Stimulated activated CD4-positive, alpha-beta T cell treated with anti-CD3 and anti-CD28 coated beads, Interleukin-15, amount 100 ng/mL, for 48 hours (primary cell): ENCODE measurements at regions not wholly inside any gene's neighbourhood (a gene's known extent, or its start where the extent isn't known, plus 50 kb on each side); places are given as distances from the start of the nearest gene placed in this dataset.
A peak's percentile ranks its signal among the peaks of the same experiment; 100 is the strongest.

Source experiments
- DNase-seq, 2 donors: peaks; one replicate each; pipeline ENCODE4 v3.0.0-alpha.2; 2020; ENCODE audit warnings: low read depth in 2 of 2

GRCh38 chr2:8566155-8566670 lies 115.6 kb upstream of the ID2 start:
- no peak for DNase-seq

- DNase-seq: no peak
These were observed 114.9 kb upstream of the ID2 start for GRCh38 chr2:8566774-8567468.

- no peak for DNase-seq
These were observed 114.2 kb upstream of the ID2 start for GRCh38 chr2:8567469-8568260.

- DNase-seq: no peak
These were observed 113.1 kb upstream of the ID2 start for GRCh38 chr2:8568543-8569302.

- DNase-seq: no peak
These were observed 112.4 kb upstream of the ID2 start for GRCh38 chr2:8569332-8569930.

GRCh38 chr2:8570637-8571036 lies 111.2 kb upstream of the ID2 start:
- no peak for DNase-seq

GRCh38 chr2:8571301-8571791 lies 110.5 kb upstream of the ID2 start:
- no peak for DNase-seq

- DNase-seq: no peak
These were observed 109.9 kb upstream of the ID2 start for GRCh38 chr2:8571792-8572499.

GRCh38 chr2:8572712-8573233 lies 109.1 kb upstream of the ID2 start:
- DNase-seq: no peak

- no peak for DNase-seq
These were observed 108.5 kb upstream of the ID2 start for GRCh38 chr2:8573234-8573941.

- no peak for DNase-seq
These were observed 108.0 kb upstream of the ID2 start for GRCh38 chr2:8573942-8574195.

GRCh38 chr2:8574196-8575037 lies 107.4 kb upstream of the ID2 start:
- DNase-seq: no peak

- no peak for DNase-seq
These were observed 106.6 kb upstream of the ID2 start for GRCh38 chr2:8575038-8575833.

- DNase-seq: no peak
These were observed 105.9 kb upstream of the ID2 start for GRCh38 chr2:8575834-8576423.

GRCh38 chr2:8576525-8577167 lies 105.2 kb upstream of the ID2 start:
- peak; percentile 40 to 45 for DNase-seq

- DNase-seq: no peak
These were observed 104.3 kb upstream of the ID2 start for GRCh38 chr2:8577573-8577972.

- no peak for DNase-seq
These were observed 103.3 kb upstream of the ID2 start for GRCh38 chr2:8578335-8579244.
